H9 (cell line): ENCODE measurements at regions not wholly inside any gene's neighbourhood (a gene's known extent, or its start where the extent isn't known, plus 50 kb on each side); places are given as distances from the start of the nearest gene placed in this dataset.

Source experiments
- DNase-seq: peaks from one replicate; pipeline ENCODE4 v3.0.0-alpha.2; 2017
- H2AFZ ChIP-seq: one replicate; pipeline ENCODE4 v1.6.1; 2013; ENCODE audit warnings: mild to moderate bottlenecking, low read length, control low read depth, moderate library complexity
- H2AK5ac ChIP-seq: 2 replicates; pipeline ENCODE4 v1.6.1; 2013; ENCODE audit warnings: low read length, control low read depth, mixed read lengths; ENCODE audit not compliant: insufficient read length
- H2BK120ac ChIP-seq: one replicate; pipeline ENCODE4 v1.6.1; 2013; ENCODE audit warnings: low read depth, mild to moderate bottlenecking, low read length, control low read depth, inconsistent platforms; ENCODE audit not compliant: poor library complexity, severe bottlenecking
- H2BK12ac ChIP-seq: 2 replicates; pipeline ENCODE4 v1.6.1; 2013; ENCODE audit warnings: low read length, control low read depth, mixed read lengths, low read depth; ENCODE audit not compliant: insufficient read length
- H2BK15ac ChIP-seq: 2 replicates; pipeline ENCODE4 v1.6.1; 2013; ENCODE audit warnings: low read depth, low read length, control low read depth
- H2BK20ac ChIP-seq: one replicate; pipeline ENCODE4 v1.6.1; 2013; ENCODE audit warnings: low read depth, mild to moderate bottlenecking, low read length, control low read depth, inconsistent platforms; ENCODE audit not compliant: poor library complexity, severe bottlenecking
- H2BK5ac ChIP-seq: 2 replicates; pipeline ENCODE4 v1.6.1; 2013; ENCODE audit warnings: low read length, control low read depth, mixed read lengths; ENCODE audit not compliant: insufficient read length
- H3K14ac ChIP-seq: 2 replicates; pipeline ENCODE4 v1.6.1; 2013; ENCODE audit warnings: low read length, control low read depth; ENCODE audit not compliant: insufficient read depth
- H3K18ac ChIP-seq: 2 replicates; pipeline ENCODE4 v1.6.1; 2013; ENCODE audit warnings: low read depth, mild to moderate bottlenecking, mixed read lengths, low read length, control low read depth; ENCODE audit not compliant: insufficient read length
- H3K23ac ChIP-seq: 2 replicates; pipeline ENCODE4 v1.6.1; 2013; ENCODE audit warnings: low read length, control low read depth, mixed read lengths, low read depth; ENCODE audit not compliant: insufficient read length
- H3K23me2 ChIP-seq: 2 replicates; pipeline ENCODE4 v1.6.1; 2013; ENCODE audit warnings: low read depth, mild to moderate bottlenecking, mixed read lengths, low read length, control low read depth; ENCODE audit not compliant: insufficient read length, poor library complexity, severe bottlenecking
- H3K27ac ChIP-seq: 2 replicates; pipeline ENCODE4 v1.5.1; 2013; ENCODE audit warnings: low read length, control low read depth, mixed read lengths, low read depth; ENCODE audit not compliant: insufficient read length
- H3K27me3 ChIP-seq: 2 replicates; pipeline ENCODE4 v1.6.1; 2013; ENCODE audit warnings: low read length, control low read depth, inconsistent platforms; ENCODE audit not compliant: insufficient read depth
- H3K4ac ChIP-seq: 2 replicates; pipeline ENCODE4 v1.6.1; 2013; ENCODE audit warnings: low read depth, mild to moderate bottlenecking, control low read depth, inconsistent platforms, low read length, moderate library complexity
- H3K4me1 ChIP-seq: 2 replicates; pipeline ENCODE4 v1.6.1; 2013; ENCODE audit warnings: low read length, control low read depth, inconsistent platforms; ENCODE audit not compliant: insufficient read depth
- H3K4me2 ChIP-seq: 2 replicates; pipeline ENCODE4 v1.6.1; 2013; ENCODE audit warnings: low read length, control low read depth, mixed read lengths; ENCODE audit not compliant: insufficient read length, insufficient read depth
- H3K56ac ChIP-seq: 2 replicates; pipeline ENCODE4 v1.6.1; 2013; ENCODE audit warnings: low read depth, mild to moderate bottlenecking, mixed read lengths, low read length, control low read depth; ENCODE audit not compliant: insufficient read length
- H3K79me1 ChIP-seq: 2 replicates; pipeline ENCODE4 v1.6.1; 2013; ENCODE audit warnings: low read depth, mild to moderate bottlenecking, moderate library complexity, low read length, control low read depth, inconsistent platforms; ENCODE audit not compliant: insufficient read depth, poor library complexity, severe bottlenecking
- H3K79me2 ChIP-seq: 2 replicates; pipeline ENCODE4 v1.6.1; 2013; ENCODE audit warnings: low read length, control low read depth, inconsistent platforms; ENCODE audit not compliant: insufficient read depth
- H3K9ac ChIP-seq: 2 replicates; pipeline ENCODE4 v1.6.1; 2013; ENCODE audit warnings: low read length, control low read depth, mixed read lengths; ENCODE audit not compliant: insufficient read length; ENCODE audit errors: extremely low read depth
- H3K9me3 ChIP-seq: one replicate; pipeline ENCODE4 v1.6.1; 2013; ENCODE audit warnings: low read depth, low read length, inconsistent platforms; ENCODE audit not compliant: control insufficient read depth
- H3T11ph ChIP-seq: one replicate; pipeline ENCODE4 v1.6.1; 2013; ENCODE audit warnings: mild to moderate bottlenecking, low read length, control low read depth, inconsistent platforms
- H4K20me1 ChIP-seq: one replicate; pipeline ENCODE4 v1.6.1; 2013; ENCODE audit not compliant: control insufficient read depth, insufficient read length, insufficient read depth
- H4K5ac ChIP-seq: 2 replicates; pipeline ENCODE4 v1.6.1; 2013; ENCODE audit warnings: low read depth, mild to moderate bottlenecking, mixed read lengths, low read length, control low read depth; ENCODE audit not compliant: insufficient read length
- H4K8ac ChIP-seq: replicated peaks from 2 replicates; pipeline ENCODE4 v1.6.1; 2013; ENCODE audit warnings: low read length, control low read depth, mixed read lengths, low read depth; ENCODE audit not compliant: insufficient read length
- H4K91ac ChIP-seq: 2 replicates; pipeline ENCODE4 v1.6.1; 2013; ENCODE audit warnings: low read depth, mild to moderate bottlenecking, moderate library complexity, mixed read lengths, low read length, control low read depth; ENCODE audit not compliant: insufficient read length
- H3K27ac Mint-ChIP-seq, 3 experiments: 2 replicates in 2 of 3; 3 replicates in 1 of 3; pipeline ENCODE4 v1.8.0; 2020 to 2021; ENCODE audit warnings: mixed read lengths in 3 of 3, mild to moderate bottlenecking in 1 of 3, moderate library complexity in 1 of 3
- H3K27me3 Mint-ChIP-seq: 2 replicates; pipeline ENCODE4 v1.8.0; 2021; ENCODE audit warnings: low read depth, mild to moderate bottlenecking, moderate library complexity, mixed read lengths
- H3K36me3 Mint-ChIP-seq, 3 experiments: 2 replicates in 2 of 3; 3 replicates in 1 of 3; pipeline ENCODE4 v1.8.0; 2020 to 2021; ENCODE audit warnings: low read depth in 3 of 3, mixed read lengths in 3 of 3; ENCODE audit not compliant: insufficient read depth in 1 of 3
- H3K4me1 Mint-ChIP-seq, 2 experiments: 2 replicates each; pipeline ENCODE4 v1.8.0; 2020; ENCODE audit warnings: mixed read lengths in 2 of 2
- H3K4me3 Mint-ChIP-seq, 2 experiments: 2 replicates in 1 of 2; 3 replicates in 1 of 2; pipeline ENCODE4 v1.8.0; 2020 to 2021; ENCODE audit warnings: mild to moderate bottlenecking in 2 of 2, mixed read lengths in 2 of 2, moderate library complexity in 1 of 2
- H3K9me3 Mint-ChIP-seq, 2 experiments: 2 replicates in 1 of 2; 3 replicates in 1 of 2; pipeline ENCODE4 v1.8.0; 2020; ENCODE audit warnings: mild to moderate bottlenecking in 2 of 2, mixed read lengths in 2 of 2, moderate library complexity in 1 of 2
- WGBS: extraction: QIAGEN DNeasy Blood & Tissue Kit; methylation state at CpG from one replicate; pipeline ENCODE4 v1.1.7; 2013; ENCODE audit warnings: missing lambda C conversion rate, low lambda C conversion rate, mixed read lengths; ENCODE audit not compliant: insufficient read length; ENCODE audit errors: extremely low coverage; 5-methylcytosine and 5-hydroxymethylcytosine counted together
- TF ChIP-seq, protein P1 (sequence below): fragments of 200-600 bp; sonication (generic); conservative IDR thresholded peaks from 3 replicates; pipeline ENCODE4 v1.8.0; 2021; ENCODE audit warnings: antibody characterized with exemption, mild to moderate bottlenecking

DNA sequence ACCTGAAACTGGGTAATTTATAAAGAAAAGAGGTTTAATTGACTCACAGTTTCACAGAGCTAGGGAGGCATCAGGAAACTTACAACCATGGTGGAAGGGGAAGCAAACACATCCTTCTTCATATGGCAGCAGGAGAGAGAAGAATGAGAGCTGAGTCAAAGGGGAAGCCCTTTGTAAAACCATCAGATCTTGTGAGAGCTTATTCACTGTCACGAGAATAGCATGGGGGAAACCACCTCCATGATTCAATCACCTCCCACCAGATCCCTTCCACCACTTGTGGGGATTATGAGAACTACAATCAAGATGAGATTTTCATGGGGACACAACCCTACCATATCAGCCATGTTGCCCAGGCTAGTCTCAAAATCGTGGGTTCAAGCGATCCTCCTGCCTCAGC lies 143.4 kb downstream of the FGF18 start:
- DNase-seq, result no peak
- no peak overlapping the region for H3K4me3 Mint-ChIP-seq

More for the DNA sequence above, 143.4 kb downstream of the FGF18 start:
- H3K9me3 Mint-ChIP-seq, result peaks cover 7 to 11% of the 10 kb centered on the region in 2 experiments; a peak in 4 of 5 replicates
- Histone ChIP-seq H3K27me3 (no peaks in the 10 kb centered on the region), H2AFZ (no peak overlapping the region), H3T11ph (no peak overlapping the region), H3K23me2 (no peaks in the 10 kb centered on the region), H3K4me1 (no peaks in the 10 kb centered on the region), H2AK5ac (no peak overlapping the region), H3K14ac (no peak overlapping the region), H2BK20ac (no peak overlapping the region), H4K5ac (no peak overlapping the region), H3K4ac (no peak overlapping the region), H3K23ac (no peak overlapping the region), H2BK15ac (no peak overlapping the region), H3K4me2 (no peak overlapping the region), H4K8ac (no peak overlapping the region), H3K18ac (no peak overlapping the region), H3K56ac (no peak overlapping the region), H2BK12ac (no peak overlapping the region), H4K20me1 (no peaks in the 10 kb centered on the region), H3K79me2 (no peaks in the 10 kb centered on the region), H3K9me3 (no peaks in the 10 kb centered on the region), H3K27ac (no peak overlapping the region), H4K91ac (no peak overlapping the region), H3K79me1 (no peaks in the 10 kb centered on the region), H3K9ac (no peak overlapping the region), H2BK5ac (no peak overlapping the region), H2BK120ac (no peak overlapping the region)
- no CpG with 5 or more reads among the region's 3 CpGs for WGBS
- H3K36me3 Mint-ChIP-seq, result peaks cover 0 to 12% (median 0%) of the 10 kb centered on the region in 3 experiments; a peak in 3 of 7 replicates
- no peaks in the 10 kb centered on the region for H3K4me1 Mint-ChIP-seq
- TF ChIP-seq, protein P1, sequence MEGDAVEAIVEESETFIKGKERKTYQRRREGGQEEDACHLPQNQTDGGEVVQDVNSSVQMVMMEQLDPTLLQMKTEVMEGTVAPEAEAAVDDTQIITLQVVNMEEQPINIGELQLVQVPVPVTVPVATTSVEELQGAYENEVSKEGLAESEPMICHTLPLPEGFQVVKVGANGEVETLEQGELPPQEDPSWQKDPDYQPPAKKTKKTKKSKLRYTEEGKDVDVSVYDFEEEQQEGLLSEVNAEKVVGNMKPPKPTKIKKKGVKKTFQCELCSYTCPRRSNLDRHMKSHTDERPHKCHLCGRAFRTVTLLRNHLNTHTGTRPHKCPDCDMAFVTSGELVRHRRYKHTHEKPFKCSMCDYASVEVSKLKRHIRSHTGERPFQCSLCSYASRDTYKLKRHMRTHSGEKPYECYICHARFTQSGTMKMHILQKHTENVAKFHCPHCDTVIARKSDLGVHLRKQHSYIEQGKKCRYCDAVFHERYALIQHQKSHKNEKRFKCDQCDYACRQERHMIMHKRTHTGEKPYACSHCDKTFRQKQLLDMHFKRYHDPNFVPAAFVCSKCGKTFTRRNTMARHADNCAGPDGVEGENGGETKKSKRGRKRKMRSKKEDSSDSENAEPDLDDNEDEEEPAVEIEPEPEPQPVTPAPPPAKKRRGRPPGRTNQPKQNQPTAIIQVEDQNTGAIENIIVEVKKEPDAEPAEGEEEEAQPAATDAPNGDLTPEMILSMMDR, result no peak
- no peak overlapping the region for H3K27ac Mint-ChIP-seq
- H3K27me3 Mint-ChIP-seq, result no peaks in the 10 kb centered on the region
